GM21723 (cell line): ENCODE measurements at regions not wholly inside any gene's neighbourhood (a gene's known extent, or its start where the extent isn't known, plus 50 kb on each side); places are given as distances from the start of the nearest gene placed in this dataset.
"Not testable (repeated sequence)": the region's sequence is repeated elsewhere in the genome, so short reads cannot be mapped to it uniquely, and the experiment has no call there.

Source experiments
- ATAC-seq: cut with Tn5 transposase; IDR thresholded peaks from one replicate; pipeline ENCODE4 v1.9.1; 2021; ENCODE audit warnings: mild to moderate bottlenecking, moderate library complexity; ENCODE audit not compliant: unreplicated experiment

DNA sequence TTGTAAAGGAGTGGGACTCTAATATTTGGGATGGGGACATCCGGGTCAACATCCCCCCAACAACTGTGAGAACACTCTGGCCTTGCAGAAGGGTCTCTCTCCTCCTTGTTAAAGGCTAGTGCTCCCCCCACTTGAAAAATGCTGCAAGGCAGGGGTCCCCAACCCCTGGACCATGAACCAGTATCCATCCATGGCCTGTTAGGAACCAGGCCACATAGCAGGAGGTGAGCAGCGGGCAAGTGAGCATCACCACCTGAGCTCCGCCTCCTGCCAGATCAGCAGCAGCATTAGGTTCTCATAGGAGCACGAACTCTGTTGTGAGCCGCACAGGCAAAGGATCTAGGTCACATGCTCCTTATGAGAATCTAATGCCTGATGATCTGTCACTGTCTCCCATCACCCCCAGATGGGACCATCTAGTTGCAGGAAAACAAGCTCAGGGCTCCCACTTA lies 243.9 kb upstream of the ID2 start:
- no peak for ATAC-seq

DNA sequence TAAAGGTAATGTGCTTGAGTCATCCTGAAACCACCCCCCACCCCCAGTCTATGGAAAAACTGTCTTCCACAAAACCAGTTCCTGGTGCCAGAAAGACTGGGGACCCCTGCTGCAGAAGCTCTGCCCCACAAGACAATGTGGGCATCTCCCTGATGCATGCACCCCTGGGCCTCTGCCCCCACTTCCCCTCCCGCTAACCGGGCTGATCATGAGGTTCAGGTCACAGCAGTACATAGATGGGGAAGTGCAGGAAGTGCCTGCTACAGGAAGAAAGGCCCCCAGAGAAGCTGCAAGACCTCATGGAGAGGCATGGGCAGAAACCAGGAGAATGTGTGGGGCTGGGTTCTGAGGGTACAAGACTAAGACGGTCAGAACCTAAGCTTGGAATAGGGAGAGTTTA lies 243.4 kb upstream of the ID2 start:
- ATAC-seq: no peak

DNA sequence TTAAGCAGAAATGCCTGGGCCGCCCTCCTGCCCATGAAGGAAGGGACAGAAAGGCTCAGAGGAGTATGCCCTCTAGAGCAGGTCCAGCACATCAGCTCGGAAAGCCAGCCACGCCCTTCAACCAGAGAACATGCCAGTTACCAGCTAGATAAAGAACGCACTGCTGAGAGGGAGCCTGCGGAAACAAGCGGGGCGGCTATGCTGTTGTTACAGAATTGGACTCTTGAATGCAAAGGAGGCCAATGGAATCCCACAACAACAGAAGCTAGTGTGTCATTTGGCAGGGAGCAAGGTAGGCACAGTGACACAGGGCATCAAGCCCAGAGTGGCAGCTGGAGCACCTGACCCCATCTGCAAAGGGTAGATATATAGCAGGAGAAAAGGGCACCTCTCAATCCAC lies 242.9 kb upstream of the ID2 start:
- no peak for ATAC-seq

DNA sequence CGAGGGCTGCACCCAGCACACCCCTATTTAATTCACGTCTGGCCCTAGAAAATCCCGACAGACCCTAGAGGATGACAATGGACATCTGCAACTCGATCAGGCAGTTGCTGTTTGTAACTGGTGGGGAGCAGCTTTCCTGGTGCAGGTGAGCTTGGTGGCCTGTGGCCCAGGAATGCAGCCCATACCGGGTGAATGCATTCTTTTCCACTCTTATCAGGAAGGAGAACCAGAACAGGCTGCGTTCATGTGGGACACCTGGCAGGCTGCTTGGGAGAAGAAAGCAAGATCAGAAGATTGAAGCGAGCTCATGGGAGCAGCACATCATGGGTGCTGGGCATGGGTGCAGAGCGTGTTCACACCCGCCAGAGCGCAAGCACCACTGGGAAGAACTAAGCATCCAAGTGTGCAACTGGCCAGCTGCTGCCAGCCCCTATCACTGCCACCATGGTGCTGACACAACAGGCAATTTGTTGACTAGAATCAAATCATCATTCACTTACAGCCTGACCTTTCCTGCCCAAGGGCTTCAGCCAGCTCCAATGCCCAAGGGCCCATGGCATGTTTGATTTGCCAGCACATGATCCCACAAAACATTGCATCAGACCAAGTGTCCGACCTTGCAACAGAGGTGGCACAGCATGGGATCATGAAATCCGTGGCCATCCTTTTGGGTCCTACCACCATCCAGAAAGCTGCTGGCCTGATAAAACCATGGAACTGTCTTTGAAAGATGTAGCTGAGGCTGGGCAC lies 241.7 kb upstream of the ID2 start:
- no peak for ATAC-seq

DNA sequence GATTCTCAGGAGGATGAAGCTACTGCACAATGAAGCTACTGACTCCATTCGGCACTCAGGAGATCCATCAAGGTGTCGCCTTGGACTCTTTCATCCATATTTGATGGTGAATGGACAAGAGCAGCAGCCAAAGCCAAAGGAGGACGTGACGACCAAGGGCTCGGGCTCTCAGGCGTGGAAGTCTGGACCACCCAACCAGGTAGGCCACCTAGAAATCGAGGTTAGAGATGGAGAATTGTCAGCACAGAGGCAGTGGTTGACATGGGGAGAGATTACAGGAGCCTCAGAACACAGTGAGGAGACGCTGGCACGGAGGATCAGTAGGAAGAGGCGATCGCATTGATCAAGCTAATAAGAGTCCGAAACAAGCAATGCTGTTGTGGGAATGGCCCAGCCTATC lies 240.5 kb upstream of the ID2 start:
- ATAC-seq: no peak

DNA sequence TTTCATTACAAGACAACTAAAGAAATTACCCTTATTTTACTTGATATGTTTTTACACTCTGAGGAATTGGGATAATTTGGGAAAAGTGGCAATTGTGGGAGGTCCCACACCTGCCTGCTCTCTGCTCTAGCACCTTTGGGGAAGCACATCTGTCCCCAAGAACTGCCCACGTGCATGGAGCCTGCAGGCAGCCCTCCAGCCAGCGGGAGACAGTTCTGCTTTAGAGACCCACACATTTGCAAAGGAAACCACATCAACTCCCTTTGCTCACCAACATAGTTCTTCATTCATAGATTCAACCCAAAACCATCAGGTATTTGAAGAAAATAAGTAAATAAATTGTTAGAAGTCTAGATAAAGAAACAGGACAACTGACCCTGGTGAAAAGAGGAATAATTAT lies 239.9 kb upstream of the ID2 start:
- peak; percentile 64 for ATAC-seq

DNA sequence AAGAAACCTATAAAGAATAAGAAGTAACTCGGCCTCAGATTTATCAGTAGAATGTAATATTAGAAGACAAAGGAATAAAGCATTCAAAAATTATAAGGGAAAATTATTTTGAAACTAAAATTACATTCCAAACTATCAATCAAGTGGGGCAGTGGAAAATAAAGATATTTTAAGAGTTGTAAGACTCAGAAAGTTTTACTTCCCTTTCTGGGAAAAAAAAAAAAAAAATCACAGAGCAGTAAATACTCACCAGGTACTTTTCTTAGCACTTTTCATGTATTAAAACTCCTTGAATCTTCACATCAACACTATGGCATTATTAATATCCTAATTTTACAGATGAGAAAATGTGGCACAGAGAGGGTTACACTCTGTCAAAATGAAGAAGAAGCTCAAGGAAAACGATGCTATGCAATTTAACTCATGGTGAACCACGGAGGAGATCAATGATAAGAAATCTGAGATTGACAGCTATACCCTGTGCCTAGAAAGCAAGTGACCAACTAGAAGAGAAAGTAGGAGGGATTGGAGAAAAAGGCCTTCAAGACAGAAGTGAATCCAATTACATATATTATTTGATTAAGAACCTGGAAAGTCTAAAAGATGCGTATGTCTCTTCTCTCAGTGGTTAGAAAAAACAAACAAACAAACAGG lies 238.9 kb upstream of the ID2 start:
- peak; percentile 38 for ATAC-seq

DNA sequence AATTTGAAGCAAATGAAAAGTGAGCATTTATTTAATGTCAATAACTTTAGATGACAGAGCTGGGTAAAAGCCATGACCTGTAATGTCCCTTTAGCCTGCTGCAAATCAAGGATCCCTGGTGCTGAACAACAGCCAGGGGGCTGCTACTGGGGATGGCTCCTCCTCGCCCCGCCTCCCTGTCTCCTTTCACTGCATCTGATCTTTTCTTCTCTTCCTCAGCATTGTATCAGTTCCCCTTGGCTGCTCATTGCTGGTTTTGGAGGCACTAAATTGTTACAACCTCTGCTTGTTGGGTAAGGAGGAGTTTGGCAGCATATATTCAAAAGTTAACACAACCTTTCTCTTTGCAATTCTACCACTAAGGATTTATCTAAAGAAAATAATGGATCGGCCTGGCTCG lies 236.3 kb upstream of the ID2 start:
- ATAC-seq: no peak

DNA sequence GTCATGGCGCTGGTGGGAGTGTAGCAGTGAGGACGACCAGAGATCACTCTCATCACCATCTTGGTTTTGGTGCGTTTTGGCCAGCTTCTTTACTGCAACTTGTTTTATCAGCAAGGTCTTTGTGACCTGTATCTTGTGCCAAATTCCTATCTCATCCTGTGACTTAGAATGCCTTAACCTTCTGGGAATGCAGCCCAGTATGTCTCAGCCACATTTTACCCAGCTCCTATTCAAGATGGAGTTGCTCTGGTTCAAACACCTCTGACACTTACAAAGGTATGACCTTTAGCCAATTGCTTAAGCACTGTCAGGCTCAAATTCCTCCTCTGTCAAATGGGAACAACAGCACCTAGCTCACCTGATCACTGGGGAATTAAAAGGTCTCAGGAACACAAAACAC lies 235.1 kb upstream of the ID2 start:
- not testable (repeated sequence) for ATAC-seq

DNA sequence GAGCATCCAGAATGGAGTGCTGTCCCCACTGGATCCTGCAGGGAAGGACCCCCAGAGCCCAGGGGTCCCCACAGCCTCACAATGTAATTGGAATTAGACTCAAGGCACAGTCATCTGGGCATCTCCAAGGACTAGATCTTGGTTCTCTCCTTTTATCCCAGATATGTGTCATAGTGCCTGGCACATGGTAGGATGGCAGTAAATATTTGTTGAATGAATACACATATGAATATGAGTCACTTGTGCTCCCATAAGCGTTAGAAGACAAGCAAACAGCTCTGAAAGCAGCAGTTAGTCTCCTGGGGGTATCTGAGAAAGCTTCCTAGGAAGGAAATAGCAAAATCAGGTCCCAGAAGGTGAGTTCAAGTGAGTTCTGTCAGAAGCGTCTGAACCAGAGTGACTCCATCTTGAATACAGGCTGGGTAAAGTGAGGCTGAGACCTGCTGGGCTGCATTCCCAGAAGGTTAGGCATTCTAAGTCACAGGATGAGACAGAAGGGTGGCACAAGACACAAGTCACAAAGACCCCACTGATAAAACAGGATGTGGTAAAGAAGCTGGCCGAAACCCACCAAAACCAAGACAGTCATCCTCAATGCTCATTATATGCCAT lies 234.1 kb upstream of the ID2 start:
- ATAC-seq: no peak

DNA sequence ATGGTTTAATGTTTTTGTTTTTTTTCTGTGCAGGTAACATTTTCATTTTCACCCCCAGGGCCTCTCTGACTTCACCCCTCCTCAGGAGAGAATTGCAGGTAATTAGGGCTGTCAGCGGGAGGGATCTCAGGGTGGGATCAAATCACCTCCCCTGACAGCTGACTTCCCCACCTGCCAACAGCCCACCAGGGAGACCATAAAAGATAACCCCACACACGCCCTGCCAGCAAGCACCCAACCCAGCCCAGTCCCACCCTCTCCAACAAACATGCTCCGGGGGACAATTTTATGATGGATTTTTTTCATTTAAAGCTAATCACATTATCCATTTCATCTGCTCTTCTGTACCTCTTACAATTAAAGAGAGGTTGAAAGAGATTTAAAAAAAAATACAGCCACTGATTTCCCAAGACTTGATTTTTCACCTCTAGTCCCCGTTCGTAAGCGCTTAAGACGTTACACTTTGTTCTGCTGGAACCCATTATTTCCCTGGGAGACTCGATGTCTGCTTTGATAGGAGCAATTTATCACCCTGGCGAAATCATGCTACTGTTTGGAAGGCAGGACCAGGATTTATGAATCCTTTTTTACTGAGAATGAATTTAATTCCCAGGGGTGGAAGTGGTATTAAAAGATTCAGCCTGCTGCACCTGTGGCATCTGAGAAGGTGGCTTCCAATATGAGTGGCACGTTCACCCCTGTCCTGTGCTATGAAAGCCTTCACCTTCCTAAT lies 232.9 kb upstream of the ID2 start:
- ATAC-seq: no peak

DNA sequence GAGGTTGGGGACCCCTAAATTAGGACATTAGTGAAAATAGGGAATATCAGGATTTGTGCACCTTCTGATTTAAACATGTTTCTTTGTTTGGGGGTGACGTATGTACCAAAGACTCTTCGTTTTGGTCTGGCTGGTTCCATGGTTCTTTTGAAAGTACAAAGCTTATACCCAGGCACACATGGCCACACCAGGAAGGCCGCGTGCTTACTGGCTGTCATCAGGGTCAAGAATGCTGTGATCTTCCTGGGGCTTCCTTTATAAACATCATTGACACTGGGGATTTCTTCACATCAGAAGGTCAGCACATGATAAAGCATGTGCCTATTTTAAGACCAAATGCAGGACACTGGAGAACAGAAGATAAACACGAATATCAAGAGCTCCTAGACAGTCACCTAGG lies 230.6 kb upstream of the ID2 start:
- no peak for ATAC-seq

DNA sequence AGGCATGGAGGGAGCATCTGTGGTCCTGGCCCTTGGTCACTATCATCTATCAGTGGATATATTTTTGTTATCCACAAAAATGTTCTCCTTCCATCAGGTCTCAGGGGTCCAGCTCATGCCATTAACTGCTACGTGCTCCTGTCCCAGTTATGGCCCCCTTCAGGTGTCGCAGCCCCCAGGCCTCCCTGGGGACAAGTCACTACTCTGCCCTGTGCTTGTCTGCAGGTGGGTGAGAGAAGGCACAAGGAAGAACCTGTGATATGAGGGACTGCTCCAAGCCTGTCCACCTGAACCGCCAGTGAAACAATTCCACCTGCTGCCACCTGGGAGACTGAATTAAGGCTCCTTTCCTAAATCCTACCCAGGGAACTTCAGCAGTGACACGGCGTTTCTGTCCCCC lies 229.6 kb upstream of the ID2 start:
- no peak for ATAC-seq

DNA sequence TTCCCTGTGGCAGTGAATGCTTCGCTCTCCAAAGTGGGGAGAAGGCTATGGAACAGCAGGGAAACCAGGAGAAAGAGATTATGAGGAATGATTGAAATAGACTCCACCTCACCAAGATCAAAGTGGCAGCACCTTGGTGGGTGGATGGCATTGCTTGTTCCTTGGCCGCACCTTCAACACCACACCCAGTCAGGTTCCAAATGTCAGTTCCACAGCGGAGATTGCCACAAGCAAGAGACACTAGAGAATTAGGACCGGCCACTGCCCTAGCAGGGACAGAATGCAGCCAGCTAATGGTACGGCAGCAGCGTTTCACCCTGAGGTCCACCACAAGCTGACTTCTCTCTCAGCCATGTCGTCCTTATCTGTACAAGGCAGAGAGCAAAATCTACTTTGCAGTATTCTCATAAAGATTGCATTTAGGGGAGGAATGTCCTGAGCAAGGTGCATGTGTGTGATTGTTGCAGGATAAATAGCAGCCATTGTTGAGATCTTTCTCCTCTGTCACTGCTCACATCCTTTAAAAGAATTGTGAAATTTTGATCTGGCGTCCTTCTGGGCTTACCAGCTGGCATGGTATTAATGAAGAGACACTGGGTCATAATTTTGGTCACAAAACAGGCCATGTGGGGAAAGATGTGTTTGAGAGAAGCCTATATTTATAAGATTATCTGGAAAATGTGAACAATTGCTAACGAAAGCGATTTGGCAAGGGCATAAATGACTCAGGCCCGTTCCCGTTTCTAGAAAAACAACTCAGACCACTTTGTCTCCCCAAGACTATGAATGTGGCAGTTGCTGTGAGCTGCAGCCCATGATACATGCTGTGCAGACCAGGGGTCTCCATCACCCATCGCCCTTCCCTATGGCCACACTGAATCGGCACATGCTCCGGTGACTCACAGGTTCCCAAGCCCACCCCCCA lies 228.6 kb upstream of the ID2 start:
- ATAC-seq: no peak

DNA sequence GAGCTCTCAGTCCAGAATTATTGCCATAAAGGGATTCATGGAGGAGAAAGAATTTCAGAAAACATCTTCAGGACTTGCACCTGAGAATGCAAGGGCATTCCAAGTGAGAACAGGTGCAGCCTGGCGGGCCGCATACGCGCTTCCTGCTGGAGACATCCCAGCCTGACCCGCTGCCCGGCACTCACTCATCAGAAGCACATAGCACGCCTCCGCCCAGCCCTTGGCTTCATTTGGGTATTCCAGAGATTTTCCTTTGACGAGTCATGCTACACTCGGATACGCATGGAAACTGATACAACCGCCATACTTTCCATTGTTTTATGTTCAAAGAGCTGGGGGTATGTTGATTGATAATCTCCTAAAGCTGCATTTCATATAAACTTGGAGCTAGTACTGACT lies 228.0 kb upstream of the ID2 start:
- ATAC-seq: no peak

DNA sequence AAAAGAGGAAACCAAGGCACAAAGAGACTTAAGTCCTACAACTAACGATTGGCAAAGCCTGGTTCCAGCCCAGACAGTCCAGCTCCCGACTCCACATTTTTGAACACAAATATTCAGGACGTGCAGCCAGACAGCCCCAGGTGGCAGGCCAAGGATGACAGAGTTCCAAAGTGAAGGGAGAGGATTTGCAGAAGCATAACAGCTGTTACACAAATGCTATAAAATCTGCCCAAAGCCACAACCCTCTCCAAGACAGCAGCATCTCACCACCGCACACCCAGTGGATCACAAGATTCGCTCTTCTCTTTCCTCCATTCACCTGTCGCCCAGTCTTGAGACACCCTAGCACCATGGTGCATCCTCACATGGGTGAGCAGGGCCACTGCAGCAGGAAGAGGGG lies 227.1 kb upstream of the ID2 start:
- no peak for ATAC-seq

DNA sequence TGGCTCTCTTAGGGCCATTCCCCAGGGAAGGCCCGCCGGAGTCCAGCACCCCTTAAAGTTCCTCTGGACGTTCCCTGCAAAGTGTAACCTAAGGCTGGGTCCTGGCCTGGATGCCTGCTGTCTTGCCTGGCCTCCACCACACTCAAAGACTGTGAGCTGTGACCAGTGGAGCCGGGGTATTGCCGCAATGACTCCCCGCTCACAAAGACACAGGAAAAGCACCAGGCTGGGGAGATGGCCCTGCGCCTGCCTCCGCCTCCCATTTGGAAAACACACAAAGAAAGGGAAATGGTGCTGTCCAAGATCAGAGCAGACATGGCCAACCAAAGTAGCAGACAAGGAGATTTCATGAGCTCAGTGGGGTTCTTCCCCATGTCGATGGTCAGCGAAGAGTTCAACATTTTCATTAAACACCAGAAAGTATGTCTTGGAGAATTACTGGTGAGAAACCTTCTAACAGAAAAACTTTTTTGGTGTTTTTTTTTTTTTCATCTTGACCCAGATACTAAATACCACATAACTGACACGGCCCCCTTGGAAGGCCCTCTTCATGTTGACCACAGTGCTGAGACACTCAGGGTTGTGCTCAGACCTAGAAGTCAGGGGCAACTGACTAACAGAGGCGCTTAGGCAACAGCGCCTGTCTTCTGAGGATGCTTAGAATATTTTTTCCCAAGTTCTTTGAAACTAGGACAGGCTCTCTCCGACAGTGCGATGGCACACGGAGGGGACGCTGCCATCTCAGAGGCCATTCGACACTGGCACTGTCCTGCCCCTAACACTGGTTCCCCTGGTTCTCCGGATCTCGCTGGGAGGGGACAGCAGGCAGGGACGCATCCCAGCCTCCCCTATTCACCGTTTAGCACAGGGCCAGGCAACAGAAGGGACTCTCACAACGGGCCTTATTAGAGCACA lies 226.4 kb upstream of the ID2 start:
- ATAC-seq: no peak

DNA sequence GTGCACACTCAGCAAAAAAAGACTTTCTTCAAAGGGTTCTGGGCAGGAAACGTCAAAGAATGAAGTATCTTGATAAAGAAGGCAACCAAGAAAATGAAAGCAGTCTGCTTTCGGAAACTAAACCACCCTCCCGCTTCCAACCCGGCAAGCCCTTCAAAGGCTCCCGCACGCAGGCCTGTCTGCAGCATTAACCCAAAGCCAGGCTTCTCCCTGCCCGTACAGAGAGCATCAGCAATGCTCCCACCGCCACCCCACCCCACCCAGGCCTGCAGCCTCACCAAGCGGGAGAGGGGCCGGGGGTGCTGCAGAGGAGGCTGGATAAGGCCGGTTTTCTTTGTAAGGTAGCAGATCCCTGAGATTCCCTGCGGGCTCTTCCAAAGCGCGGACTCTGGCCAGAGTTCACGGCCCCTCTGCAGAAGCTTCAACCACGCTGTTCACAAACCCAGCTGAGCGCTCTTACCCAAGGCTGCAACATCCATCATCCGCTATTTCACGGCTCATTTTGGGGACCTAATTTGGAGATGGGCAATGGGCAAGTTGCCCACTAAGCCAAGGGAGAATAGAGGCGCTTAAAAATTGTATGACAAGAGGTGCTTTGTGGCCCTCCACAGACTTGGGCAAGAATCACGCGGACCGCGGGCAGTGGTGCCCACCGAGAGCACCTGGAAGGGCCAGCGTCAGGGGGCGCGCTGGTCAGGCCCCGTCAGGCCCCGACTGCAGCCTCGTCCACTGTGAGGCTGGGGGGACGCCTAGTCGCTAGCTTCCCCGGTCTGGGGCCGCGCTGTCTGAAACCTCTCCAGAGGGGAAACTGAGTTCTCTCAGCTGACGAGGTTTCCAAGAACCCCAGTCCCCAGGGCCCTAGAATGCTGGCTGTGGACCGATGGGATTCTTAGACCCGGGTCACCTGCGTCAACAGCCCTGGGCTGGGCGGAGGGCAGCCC lies 225.4 kb upstream of the ID2 start:
- ATAC-seq: peak; percentile 59
